RWPE2 (cell line): ENCODE measurements at regions not wholly inside any gene's neighbourhood (a gene's known extent, or its start where the extent isn't known, plus 50 kb on each side); places are given as distances from the start of the nearest gene placed in this dataset.

Experiments used
- ATAC-seq: fragments of 200-7000 bp; cut with Tn5 transposase; 3 replicates; pipeline ENCODE4 v1.9.1; 2021; ENCODE audit warnings: low read depth
- DNase-seq: peaks from one replicate; pipeline ENCODE4 v3.0.0-alpha.2; 2020; ENCODE audit warnings: low spot score
- H3K27ac ChIP-seq: fragments of 450-650 bp; 2 replicates; pipeline ENCODE4 v1.5.1; 2017; ENCODE audit warnings: mild to moderate bottlenecking; ENCODE audit not compliant: poor library complexity, severe bottlenecking
- H3K27me3 ChIP-seq: fragments of 250-450 bp; sonication (Bioruptor Pico); 2 replicates; pipeline ENCODE4 v1.5.1; 2021; ENCODE audit warnings: mild to moderate bottlenecking, moderate library complexity; ENCODE audit not compliant: insufficient read depth, poor library complexity, severe bottlenecking
- H3K36me3 ChIP-seq: fragments of 250-450 bp; sonication (Bioruptor Pico); 2 replicates; pipeline ENCODE4 v1.5.1; 2020; ENCODE audit warnings: low read depth, mild to moderate bottlenecking, moderate library complexity
- H3K4me1 ChIP-seq: fragments of 250-450 bp; sonication (Bioruptor Pico); 2 replicates; pipeline ENCODE4 v1.5.1; 2021; ENCODE audit warnings: mild to moderate bottlenecking, moderate library complexity; ENCODE audit not compliant: insufficient read depth, poor library complexity, severe bottlenecking
- H3K4me3 ChIP-seq: fragments of 250-450 bp; sonication (Bioruptor Pico); 2 replicates; pipeline ENCODE4 v1.5.1; 2021; ENCODE audit warnings: mild to moderate bottlenecking, moderate library complexity; ENCODE audit not compliant: severe bottlenecking
- H3K9me3 ChIP-seq: fragments of 250-450 bp; sonication (Bioruptor Pico); 2 replicates; pipeline ENCODE4 v1.5.1; 2021; ENCODE audit warnings: mild to moderate bottlenecking, moderate library complexity; ENCODE audit not compliant: severe bottlenecking
- TF ChIP-seq, protein P1 (sequence below): fragments of 450-650 bp; IDR thresholded peaks from one replicate; pipeline ENCODE4 v1.5.1; 2017; ENCODE audit warnings: mild to moderate bottlenecking, moderate library complexity; ENCODE audit not compliant: poor library complexity, severe bottlenecking

DNA sequence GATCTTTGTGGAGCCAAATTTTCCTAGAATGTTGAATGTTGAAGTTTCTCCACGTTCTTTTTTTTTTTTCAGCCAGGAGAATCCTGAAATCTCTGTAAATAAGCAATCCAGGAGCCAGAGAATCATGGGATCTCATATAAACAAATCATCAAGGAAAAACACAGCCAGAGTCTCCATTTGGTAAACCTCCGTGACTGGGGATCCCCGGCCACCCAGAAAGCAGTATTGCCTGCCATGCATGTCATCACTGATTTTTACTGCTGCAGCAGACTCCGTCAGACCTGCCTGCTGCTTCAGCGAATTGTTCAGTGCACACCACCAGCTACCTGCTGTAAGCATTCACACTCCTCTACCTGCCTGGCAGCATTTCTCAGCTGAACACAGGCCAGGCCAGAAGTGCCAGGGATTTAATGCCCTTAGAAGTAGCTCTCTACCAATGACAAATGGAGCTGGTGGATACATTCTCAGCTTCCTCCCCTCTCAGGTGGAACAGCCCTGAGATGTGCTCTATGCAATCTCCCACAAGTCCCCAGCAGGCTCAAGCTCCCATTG, 158.6 kb downstream of the CYLD start:
- Histone ChIP-seq H3K4me3 (no peak overlapping the region), H3K4me1 (no peaks in the 10 kb centered on the region), H3K27ac (no peak overlapping the region), H3K27me3 (no peaks in the 10 kb centered on the region), H3K36me3 (no peaks in the 10 kb centered on the region), H3K9me3 (no peaks in the 10 kb centered on the region)
- ATAC-seq (no peak), DNase-seq (no peak)
- TF ChIP-seq, protein P1, sequence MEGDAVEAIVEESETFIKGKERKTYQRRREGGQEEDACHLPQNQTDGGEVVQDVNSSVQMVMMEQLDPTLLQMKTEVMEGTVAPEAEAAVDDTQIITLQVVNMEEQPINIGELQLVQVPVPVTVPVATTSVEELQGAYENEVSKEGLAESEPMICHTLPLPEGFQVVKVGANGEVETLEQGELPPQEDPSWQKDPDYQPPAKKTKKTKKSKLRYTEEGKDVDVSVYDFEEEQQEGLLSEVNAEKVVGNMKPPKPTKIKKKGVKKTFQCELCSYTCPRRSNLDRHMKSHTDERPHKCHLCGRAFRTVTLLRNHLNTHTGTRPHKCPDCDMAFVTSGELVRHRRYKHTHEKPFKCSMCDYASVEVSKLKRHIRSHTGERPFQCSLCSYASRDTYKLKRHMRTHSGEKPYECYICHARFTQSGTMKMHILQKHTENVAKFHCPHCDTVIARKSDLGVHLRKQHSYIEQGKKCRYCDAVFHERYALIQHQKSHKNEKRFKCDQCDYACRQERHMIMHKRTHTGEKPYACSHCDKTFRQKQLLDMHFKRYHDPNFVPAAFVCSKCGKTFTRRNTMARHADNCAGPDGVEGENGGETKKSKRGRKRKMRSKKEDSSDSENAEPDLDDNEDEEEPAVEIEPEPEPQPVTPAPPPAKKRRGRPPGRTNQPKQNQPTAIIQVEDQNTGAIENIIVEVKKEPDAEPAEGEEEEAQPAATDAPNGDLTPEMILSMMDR: no peak

DNA sequence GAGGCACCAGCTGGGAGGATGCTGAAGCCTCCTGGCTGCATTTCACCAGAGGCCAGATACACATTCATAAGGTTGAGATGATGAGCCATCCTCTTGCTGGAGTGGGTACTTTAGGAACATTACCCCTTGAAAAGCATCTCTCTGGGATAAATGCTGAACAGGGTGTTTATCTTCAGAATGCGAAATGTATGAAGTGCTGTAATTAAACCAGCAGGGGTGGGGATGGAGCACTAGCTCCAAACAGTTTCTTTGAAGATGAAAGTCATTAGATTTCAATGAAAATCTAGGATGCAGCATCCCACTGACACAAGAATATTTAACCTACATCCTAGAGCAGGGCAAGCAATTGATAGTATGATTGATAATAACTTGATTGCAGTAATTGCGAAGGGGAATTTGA, 158.1 kb downstream of the CYLD start:
- no peak overlapping the region for H3K4me3 ChIP-seq
- DNase-seq: no peak
- H3K27me3 ChIP-seq: no peaks in the 10 kb centered on the region
- no peaks in the 10 kb centered on the region for H3K4me1 ChIP-seq
- TF ChIP-seq, protein P1: no peak
- ATAC-seq: no peak
- H3K9me3 ChIP-seq: no peaks in the 10 kb centered on the region
- no peaks in the 10 kb centered on the region for H3K36me3 ChIP-seq
- no peak overlapping the region for H3K27ac ChIP-seq

- H3K4me1 ChIP-seq: no peaks in the 10 kb centered on the region
- H3K4me3 ChIP-seq: no peak overlapping the region
- no peaks in the 10 kb centered on the region for H3K36me3 ChIP-seq
- DNase-seq: no peak
- TF ChIP-seq, protein P1: no peak
- H3K27ac ChIP-seq: no peak overlapping the region
- H3K9me3 ChIP-seq: no peaks in the 10 kb centered on the region
- H3K27me3 ChIP-seq: no peaks in the 10 kb centered on the region
- no peak for ATAC-seq
Measured at GRCh38 chr16:50889746-50890145, 147.9 kb downstream of the CYLD start.

- TF ChIP-seq, protein P1: no peak
- Histone ChIP-seq H3K36me3 (no peaks in the 10 kb centered on the region), H3K27me3 (no peaks in the 10 kb centered on the region), H3K4me3 (no peak overlapping the region), H3K4me1 (no peaks in the 10 kb centered on the region), H3K9me3 (no peaks in the 10 kb centered on the region), H3K27ac (no peak overlapping the region)
- DNase-seq: no peak
- ATAC-seq: no peak
Measured at GRCh38 chr16:50889276-50889675, 147.4 kb downstream of the CYLD start.

DNA sequence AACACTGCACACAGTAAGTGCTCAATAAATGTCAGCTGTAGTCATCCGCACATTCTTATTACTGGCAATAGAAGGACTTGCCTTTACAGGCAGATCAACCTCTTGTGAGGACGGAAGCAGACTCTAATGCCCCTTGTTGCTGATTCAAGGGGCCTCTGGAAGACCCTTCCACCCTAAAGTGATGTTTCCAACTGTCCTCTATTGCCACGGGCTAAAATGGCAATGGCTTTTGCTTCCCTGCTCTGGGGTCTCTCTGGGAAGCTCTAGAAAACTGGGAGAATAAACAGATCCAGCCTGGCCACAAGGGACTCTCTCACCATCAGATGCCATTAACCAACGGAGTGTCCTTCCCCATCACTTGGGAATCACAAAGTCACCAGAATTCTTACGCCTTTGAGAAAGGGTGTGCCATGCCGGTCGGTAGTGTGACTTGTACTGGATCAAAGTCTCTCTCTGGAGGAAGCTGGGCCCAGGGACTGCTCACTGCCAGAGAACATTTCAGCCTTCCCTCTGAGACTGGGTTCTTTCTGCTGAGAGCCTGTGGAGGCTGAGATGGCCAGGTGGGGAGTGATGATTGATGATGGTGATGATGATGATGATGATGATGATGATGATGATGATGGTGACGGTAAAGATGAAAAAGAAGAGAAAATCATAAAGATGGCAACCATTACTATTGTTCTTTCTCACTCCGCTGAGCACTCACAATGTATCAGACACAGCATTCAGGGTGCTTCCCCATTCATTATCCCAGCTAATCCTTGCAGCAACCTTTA, 146.8 kb downstream of the CYLD start:
- H3K36me3 ChIP-seq: no peaks in the 10 kb centered on the region
- TF ChIP-seq, protein P1: no peak
- DNase-seq (no peak), ATAC-seq (no peak)
- H3K9me3 ChIP-seq: no peaks in the 10 kb centered on the region
- no peaks in the 10 kb centered on the region for H3K4me1 ChIP-seq
- H3K4me3 ChIP-seq: no peak overlapping the region
- no peaks in the 10 kb centered on the region for H3K27me3 ChIP-seq
- no peak overlapping the region for H3K27ac ChIP-seq
